ENCODE measurements at regions not wholly inside any gene's neighbourhood (a gene's known extent, or its start where the extent isn't known, plus 50 kb on each side); places are given as distances from the start of the nearest gene placed in this dataset.

DNA sequence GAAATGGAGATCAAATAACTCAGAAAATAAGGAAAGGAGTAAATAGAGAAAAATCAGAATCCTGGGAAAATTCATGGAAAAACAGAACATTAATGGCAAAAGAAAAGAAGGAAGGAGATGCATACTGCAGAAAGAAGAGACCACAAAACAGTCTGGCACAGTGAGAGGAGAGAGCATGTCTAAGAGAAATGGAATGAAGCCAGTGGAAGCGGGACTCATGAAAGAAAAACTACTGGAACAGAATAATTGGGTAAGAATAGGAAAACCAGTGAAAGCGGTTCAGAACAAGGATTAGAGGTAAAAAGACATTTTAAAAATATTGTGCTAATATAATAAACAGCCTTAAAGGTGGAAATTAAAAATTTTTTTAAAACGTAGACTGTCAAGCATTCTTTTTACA, 93.6 kb upstream of the GREM2 start:
- Histone ChIP-seq H3K4me1 (no peaks in the 10 kb centered on the region), H3K27me3 (peaks cover 0 to 5% (median 0%) of the 10 kb centered on the region in 7 donors), H3K27ac (no peak overlapping the region), H3K36me3 (no peaks in the 10 kb centered on the region), H3K9me3 (no peaks in the 10 kb centered on the region), H3K4me3 (no peak overlapping the region)
- TF ChIP-seq, protein P1, sequence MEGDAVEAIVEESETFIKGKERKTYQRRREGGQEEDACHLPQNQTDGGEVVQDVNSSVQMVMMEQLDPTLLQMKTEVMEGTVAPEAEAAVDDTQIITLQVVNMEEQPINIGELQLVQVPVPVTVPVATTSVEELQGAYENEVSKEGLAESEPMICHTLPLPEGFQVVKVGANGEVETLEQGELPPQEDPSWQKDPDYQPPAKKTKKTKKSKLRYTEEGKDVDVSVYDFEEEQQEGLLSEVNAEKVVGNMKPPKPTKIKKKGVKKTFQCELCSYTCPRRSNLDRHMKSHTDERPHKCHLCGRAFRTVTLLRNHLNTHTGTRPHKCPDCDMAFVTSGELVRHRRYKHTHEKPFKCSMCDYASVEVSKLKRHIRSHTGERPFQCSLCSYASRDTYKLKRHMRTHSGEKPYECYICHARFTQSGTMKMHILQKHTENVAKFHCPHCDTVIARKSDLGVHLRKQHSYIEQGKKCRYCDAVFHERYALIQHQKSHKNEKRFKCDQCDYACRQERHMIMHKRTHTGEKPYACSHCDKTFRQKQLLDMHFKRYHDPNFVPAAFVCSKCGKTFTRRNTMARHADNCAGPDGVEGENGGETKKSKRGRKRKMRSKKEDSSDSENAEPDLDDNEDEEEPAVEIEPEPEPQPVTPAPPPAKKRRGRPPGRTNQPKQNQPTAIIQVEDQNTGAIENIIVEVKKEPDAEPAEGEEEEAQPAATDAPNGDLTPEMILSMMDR (IDR thresholded peaks at IDR 0.05): no peak
- DNase-seq: no peak
- ATAC-seq: no peak
- intact Hi-C loops (cut with DNase I): no loop called here
- WGBS, 2 donors: 64 to 69% methylated on average over 3 of the region's 3 CpGs

DNA sequence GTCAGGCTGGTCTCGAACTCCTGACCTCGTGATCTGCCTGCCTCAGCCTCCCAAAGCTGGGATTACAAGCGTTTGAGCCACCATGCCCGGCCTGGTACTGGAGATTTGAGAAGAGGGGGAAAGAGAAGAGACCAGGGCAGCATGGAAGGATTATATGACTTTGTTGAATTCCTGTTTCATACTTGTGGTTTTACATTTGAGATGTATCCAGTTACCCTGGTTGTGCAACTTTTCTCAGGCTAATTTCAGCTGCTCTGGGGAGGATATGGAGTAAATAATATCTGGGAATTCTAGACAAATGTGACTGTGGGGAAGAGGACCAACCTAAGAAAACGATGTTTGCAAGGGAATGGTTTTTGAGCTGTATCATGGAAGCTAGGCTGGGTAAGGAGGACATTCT, 89.5 kb upstream of the GREM2 start:
- Histone ChIP-seq H3K27me3 (peaks cover 0 to 5% (median 0%) of the 10 kb centered on the region in 7 donors), H3K27ac (no peak overlapping the region), H3K36me3 (no peaks in the 10 kb centered on the region), H3K9me3 (no peaks in the 10 kb centered on the region), H3K4me1 (no peaks in the 10 kb centered on the region), H3K4me3 (no peak overlapping the region)
- WGBS, 2 donors: 75 to 79% methylated on average over 5 of the region's 5 CpGs
- TF ChIP-seq, protein P1 (IDR thresholded peaks at IDR 0.05): no peak
- intact Hi-C loops (cut with DNase I): no loop called here
- no peak for DNase-seq
- ATAC-seq: no peak

DNA sequence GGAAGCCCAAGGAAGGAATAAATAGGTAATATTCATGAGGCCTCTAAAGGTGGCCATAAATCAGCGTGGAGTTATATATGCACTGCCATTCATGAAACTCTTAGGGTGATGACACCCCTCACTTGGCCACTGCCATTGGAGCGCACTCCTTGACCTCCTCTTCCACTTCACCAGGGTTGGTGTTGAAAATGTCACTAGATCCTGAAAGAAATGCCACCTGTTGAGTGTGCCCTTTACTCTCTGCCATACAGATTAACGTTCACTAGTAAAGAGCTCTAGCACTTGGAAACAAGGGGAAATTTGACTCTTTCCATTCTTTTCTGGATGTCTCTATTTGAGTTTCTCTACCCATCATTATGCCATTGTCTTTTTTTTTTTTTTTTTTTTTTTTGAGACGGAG, 83.5 kb upstream of the GREM2 start:
- intact Hi-C loops (cut with DNase I): loop anchor here in 3 of 10 donors (10.0 kb wide), 2 partner anchors 501 to 671 kb away; no protein-coding TSS in a partner anchor

DNA sequence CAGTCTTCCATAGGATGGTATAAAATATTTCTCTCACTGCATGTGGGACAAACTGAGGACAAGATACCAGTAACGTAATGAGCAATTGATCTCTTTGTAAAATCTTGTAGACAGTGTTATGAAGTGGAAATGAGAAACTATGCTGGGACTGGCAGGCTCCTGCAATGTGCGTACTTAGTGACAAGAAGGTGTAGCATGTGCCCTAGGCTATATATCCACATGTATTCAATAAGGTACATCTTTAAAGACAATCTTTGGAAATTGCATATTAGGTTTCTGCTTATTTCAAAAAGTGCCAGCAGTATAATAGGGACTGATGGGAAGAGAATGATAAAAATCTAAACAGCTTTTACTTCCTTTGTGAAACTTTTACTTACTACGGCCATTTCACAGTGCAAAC, 81.9 kb upstream of the GREM2 start:
- no peak for DNase-seq
- 68 to 73% methylated on average over 3 of the region's 3 CpGs for WGBS, 2 donors
- no peaks in the 10 kb centered on the region for H3K4me1 ChIP-seq
- H3K27ac ChIP-seq: no peak overlapping the region
- intact Hi-C loops (cut with DNase I): loop anchor here in 6 of 10 donors (5.0 to 10.0 kb wide), 3 partner anchors 499 to 669 kb away; no protein-coding TSS in a partner anchor
- no peaks in the 10 kb centered on the region for H3K36me3 ChIP-seq
- no peaks in the 10 kb centered on the region for H3K9me3 ChIP-seq
- H3K4me3 ChIP-seq: no peak overlapping the region
- TF ChIP-seq, protein P1 (IDR thresholded peaks at IDR 0.05): no peak
- H3K27me3 ChIP-seq: peaks cover 0 to 10% (median 0%) of the 10 kb centered on the region in 7 donors
- ATAC-seq: no peak

More for the DNA sequence above, 83.5 kb upstream of the GREM2 start:
- DNase-seq (no peak), ATAC-seq (no peak)
- H3K27me3 ChIP-seq: peaks cover 0 to 5% (median 0%) of the 10 kb centered on the region in 7 donors
- WGBS, 2 donors: 81 to 86% methylated on average over 3 to 4 of the region's 4 CpGs
- H3K36me3 ChIP-seq: no peaks in the 10 kb centered on the region
- no peaks in the 10 kb centered on the region for H3K9me3 ChIP-seq
- H3K4me1 ChIP-seq: no peaks in the 10 kb centered on the region
- H3K4me3 ChIP-seq: no peak overlapping the region
- no peak overlapping the region for H3K27ac ChIP-seq
- TF ChIP-seq, protein P1 (IDR thresholded peaks at IDR 0.05): no peak
